ENCODE measurements at regions not wholly inside any gene's neighbourhood (a gene's known extent, or its start where the extent isn't known, plus 50 kb on each side); places are given as distances from the start of the nearest gene placed in this dataset.
A peak's percentile ranks its signal among the peaks of the same experiment; 100 is the strongest.

GRCh38 chr20:57914205-57914604, 204.4 kb upstream of the PMEPA1 start:
- DNase-seq (ENCODE audit: low read depth): no peak

- DNase-seq (ENCODE audit: low read depth): no peak
Observed at GRCh38 chr20:57913156-57913930, 203.5 kb upstream of the PMEPA1 start.

- DNase-seq (ENCODE audit: low read depth): no peak
Observed at GRCh38 chr20:57912227-57912582, 202.4 kb upstream of the PMEPA1 start.

GRCh38 chr20:57911512-57912226, 201.9 kb upstream of the PMEPA1 start:
- no peak for DNase-seq (ENCODE audit: low read depth)

GRCh38 chr20:57910716-57911115, 200.9 kb upstream of the PMEPA1 start:
- DNase-seq (ENCODE audit: low read depth): no peak

GRCh38 chr20:57909763-57910331, 200.0 kb upstream of the PMEPA1 start:
- DNase-seq (ENCODE audit: low read depth): no peak

- no peak for DNase-seq (ENCODE audit: low read depth)
Observed at GRCh38 chr20:57908704-57909630, 199.2 kb upstream of the PMEPA1 start.

- no peak for DNase-seq (ENCODE audit: low read depth)
Observed at GRCh38 chr20:57908226-57908625, 198.4 kb upstream of the PMEPA1 start.

GRCh38 chr20:57907131-57908000, 197.6 kb upstream of the PMEPA1 start:
- no peak for DNase-seq (ENCODE audit: low read depth)

- DNase-seq (ENCODE audit: low read depth): no peak
Observed at GRCh38 chr20:57905448-57905847, 195.6 kb upstream of the PMEPA1 start.

- DNase-seq (ENCODE audit: low read depth): no peak
Observed at GRCh38 chr20:57904314-57905105, 194.7 kb upstream of the PMEPA1 start.

GRCh38 chr20:57902473-57902872, 192.7 kb upstream of the PMEPA1 start:
- DNase-seq (ENCODE audit: low read depth): peak; percentile 67

GRCh38 chr20:57901526-57901925, 191.7 kb upstream of the PMEPA1 start:
- DNase-seq (ENCODE audit: low read depth): no peak

- no peak for DNase-seq (ENCODE audit: low read depth)
Observed at GRCh38 chr20:57900226-57900905, 190.6 kb upstream of the PMEPA1 start.

GRCh38 chr20:57899554-57899953, 189.7 kb upstream of the PMEPA1 start:
- no peak for DNase-seq (ENCODE audit: low read depth)

- DNase-seq (ENCODE audit: low read depth): no peak
Observed at GRCh38 chr20:57898332-57898731, 188.5 kb upstream of the PMEPA1 start.

- DNase-seq (ENCODE audit: low read depth): no peak
Observed at GRCh38 chr20:57897891-57898290, 188.1 kb upstream of the PMEPA1 start.

GRCh38 chr20:57897156-57897874, 187.5 kb upstream of the PMEPA1 start:
- DNase-seq (ENCODE audit: low read depth): no peak

GRCh38 chr20:57896563-57896962, 186.7 kb upstream of the PMEPA1 start:
- no peak for DNase-seq (ENCODE audit: low read depth)

All from amniotic epithelial cell (primary cell).